Fibroblast of the aortic adventitia (primary cell): ENCODE measurements at regions not wholly inside any gene's neighbourhood (a gene's known extent, or its start where the extent isn't known, plus 50 kb on each side); places are given as distances from the start of the nearest gene placed in this dataset.
"Not testable (repeated sequence)": the region's sequence is repeated elsewhere in the genome, so short reads cannot be mapped to it uniquely, and the experiment has no call there.

Experiments used
- DNase-seq: peaks from one replicate; pipeline ENCODE4 v3.0.0-alpha.2; 2010; ENCODE audit warnings: low read depth
- H3K4me3 ChIP-seq: 2 replicates; pipeline ENCODE4 v1.5.1; 2011; ENCODE audit warnings: low read depth, mild to moderate bottlenecking, control low read depth, low read length, moderate library complexity
- CTCF ChIP-seq: IDR thresholded peaks from 2 replicates; pipeline ENCODE4 v1.5.1; 2011; ENCODE audit warnings: mild to moderate bottlenecking, low read length, control low read depth, inconsistent platforms; ENCODE audit not compliant: insufficient read depth

GRCh38 chr12:47364261-47364660 lies 284.5 kb upstream of the AMIGO2 start:
- no peak for DNase-seq
- no peak for TF ChIP-seq CTCF
- no peak overlapping the region for H3K4me3 ChIP-seq

GRCh38 chr12:47362126-47362705 lies 282.5 kb upstream of the AMIGO2 start:
- TF ChIP-seq CTCF = no peak
- DNase-seq = no peak
- no peak overlapping the region for H3K4me3 ChIP-seq

- no peak for TF ChIP-seq CTCF
- no peak for DNase-seq
- H3K4me3 ChIP-seq = no peak overlapping the region
These were observed 281.7 kb upstream of the AMIGO2 start for GRCh38 chr12:47361389-47362021.

GRCh38 chr12:47360771-47361388 lies 281.1 kb upstream of the AMIGO2 start:
- no peak overlapping the region for H3K4me3 ChIP-seq
- no peak for DNase-seq
- no peak for TF ChIP-seq CTCF

- TF ChIP-seq CTCF = no peak
- no peak for DNase-seq
- H3K4me3 ChIP-seq = no peak overlapping the region
These were observed 280.3 kb upstream of the AMIGO2 start for GRCh38 chr12:47360093-47360480.

GRCh38 chr12:47359310-47360092 lies 279.7 kb upstream of the AMIGO2 start:
- TF ChIP-seq CTCF = no peak
- no peak overlapping the region for H3K4me3 ChIP-seq
- DNase-seq = no peak

GRCh38 chr12:47357006-47357405 lies 277.2 kb upstream of the AMIGO2 start:
- H3K4me3 ChIP-seq, DNase-seq: not testable (repeated sequence)
